ENCODE measurements at regions not wholly inside any gene's neighbourhood (a gene's known extent, or its start where the extent isn't known, plus 50 kb on each side); places are given as distances from the start of the nearest gene placed in this dataset.
"Not testable (repeated sequence)": the region's sequence is repeated elsewhere in the genome, so short reads cannot be mapped to it uniquely, and the experiment has no call there.

GRCh38 chr1:145191272-145191675 lies 50.7 kb downstream of the PPIAL4D start:
- not testable (repeated sequence) for DNase-seq

GRCh38 chr1:145189543-145190030 lies 52.4 kb downstream of the PPIAL4D start:
- DNase-seq, result not testable (repeated sequence)

DNA sequence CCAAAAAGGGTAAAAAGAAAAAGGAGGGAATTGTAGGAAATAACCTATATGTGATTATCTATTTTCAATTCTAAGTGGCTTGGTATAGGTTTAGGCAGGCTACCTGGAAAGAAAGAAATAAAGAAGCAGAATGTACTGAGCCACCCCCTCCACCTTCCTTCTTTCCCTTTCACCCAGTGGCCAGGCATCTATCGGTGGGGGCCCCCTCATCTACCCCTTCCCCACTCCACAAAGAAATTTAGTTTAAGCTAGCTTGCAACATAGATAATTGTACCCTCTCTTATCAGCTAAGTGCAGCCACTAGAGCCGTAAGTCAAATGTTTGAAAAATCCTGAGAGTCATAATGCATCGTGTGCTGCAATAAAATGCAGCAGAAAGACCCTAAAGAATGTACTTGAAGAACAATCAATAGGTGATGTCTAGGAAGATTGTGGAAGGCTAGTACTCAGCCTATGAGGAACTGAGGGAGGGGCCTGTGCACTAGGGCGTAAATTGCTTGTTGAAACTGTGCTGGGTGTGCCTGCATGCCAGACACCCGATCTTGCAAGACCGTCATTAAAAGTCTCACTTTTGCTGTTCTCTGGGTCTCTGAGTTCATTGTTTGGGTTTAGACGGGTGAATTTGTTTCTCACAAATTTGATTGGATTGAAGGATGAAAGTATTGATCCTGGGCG lies 53.0 kb downstream of the PPIAL4D start:
- DNase-seq, result peak in 1 of 5 donors; percentile 32

DNA sequence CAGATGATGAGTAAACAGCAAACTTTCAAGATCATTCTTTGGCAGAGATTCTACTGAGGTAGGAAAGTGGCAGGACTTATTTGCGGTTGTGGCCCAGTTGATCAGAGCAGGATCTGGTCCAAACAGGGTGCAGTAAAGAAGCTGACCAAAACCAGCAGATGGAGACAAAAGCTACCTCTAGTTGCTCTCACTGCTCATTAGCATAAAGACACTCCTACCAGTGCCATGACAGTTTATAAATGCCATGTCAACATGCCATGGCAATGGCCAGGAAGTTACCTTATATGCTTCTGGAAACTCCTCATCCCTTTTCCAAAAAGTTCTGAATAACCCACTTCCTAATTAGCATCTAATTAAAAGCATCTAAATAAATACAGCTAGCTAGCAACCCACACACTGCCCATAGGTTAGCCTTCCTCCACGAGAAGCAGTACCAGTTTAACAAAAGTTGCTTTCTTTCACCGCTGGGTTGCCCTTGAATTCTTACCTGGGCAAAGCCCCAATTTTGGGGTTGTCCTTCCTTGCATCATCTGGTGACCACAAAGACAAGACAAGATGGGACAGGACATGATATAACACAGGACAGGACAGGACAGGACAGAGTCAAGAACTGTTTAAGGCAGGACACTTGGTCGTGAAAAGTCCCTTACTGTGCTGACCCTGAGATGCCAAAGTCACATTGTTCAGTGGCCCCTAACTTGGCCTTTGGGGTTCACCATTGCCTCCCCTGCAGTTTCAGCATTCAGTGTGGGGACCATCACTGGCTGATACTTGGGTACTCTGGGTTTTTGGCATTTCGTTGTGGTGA lies 59.2 kb downstream of the PPIAL4D start:
- DNase-seq, result not testable (repeated sequence)

DNA sequence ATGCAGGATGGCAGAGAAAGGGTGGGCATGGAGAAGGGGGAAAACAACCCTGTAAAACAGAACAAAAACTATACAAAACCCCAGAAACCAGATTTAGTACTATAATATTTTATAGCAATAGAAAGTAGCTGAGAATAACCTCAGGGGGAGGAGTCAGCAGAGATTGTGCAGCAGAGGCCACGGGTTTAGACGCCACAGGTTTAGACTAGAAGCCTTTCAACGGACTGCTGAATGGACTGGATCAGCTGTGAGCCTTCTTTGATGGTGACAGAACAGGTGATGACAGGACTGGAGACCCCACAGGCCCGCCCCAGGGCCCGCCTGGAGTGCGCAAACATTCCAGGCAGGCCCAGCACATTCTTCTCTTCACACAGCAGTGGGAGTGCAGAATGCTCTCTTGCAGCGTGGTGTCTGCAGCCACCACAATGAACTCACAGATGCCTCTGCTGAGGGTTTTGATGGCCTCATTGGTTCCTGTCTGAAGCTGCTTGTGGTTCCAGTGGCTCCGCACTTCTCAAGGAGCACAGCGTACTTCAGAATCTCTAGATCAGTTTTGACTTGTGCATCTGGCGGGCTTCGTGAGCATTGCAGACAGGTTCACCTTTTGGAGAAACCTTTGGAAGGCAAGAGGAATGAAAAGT lies 65.6 kb downstream of the PPIAL4D start:
- DNase-seq, result not testable (repeated sequence)

- DNase-seq, result not testable (repeated sequence)
These were observed 67.6 kb downstream of the PPIAL4D start for GRCh38 chr1:145174377-145174776.

GRCh38 chr1:145168220-145168848 lies 72.6 kb downstream of the FAM72D start:
- not testable (repeated sequence) for DNase-seq

DNA sequence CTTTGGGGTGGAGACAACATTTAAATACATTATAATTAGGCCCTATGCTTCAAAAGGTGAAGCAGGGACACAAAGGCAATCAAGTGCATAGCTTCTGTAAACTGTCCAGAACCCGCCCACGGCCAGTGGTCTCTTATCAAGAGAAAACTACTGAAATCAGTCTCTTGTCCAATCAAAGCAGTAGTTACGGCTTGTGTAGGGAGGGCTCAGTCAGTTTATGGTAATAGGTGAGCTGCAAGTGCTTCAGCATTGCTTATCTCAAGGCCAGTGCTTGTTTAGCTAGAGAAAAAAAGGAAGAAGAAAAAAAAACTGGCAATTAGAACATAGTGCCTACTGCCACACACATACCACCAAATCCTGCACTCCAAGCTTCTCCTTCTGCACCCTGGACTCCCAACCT lies 68.6 kb downstream of the FAM72D start:
- not testable (repeated sequence) for DNase-seq
